Karpas-422 (cell line): ENCODE measurements at regions not wholly inside any gene's neighbourhood (a gene's known extent, or its start where the extent isn't known, plus 50 kb on each side); places are given as distances from the start of the nearest gene placed in this dataset.

ENCODE experiments used
- DNase-seq: peaks from one replicate; pipeline ENCODE4 v3.0.0-alpha.2; 2015
- H2AFZ ChIP-seq: fragments of 200-600 bp; sonication (generic); 2 replicates; pipeline ENCODE4 v1.6.1; 2014; ENCODE audit warnings: antibody characterized with exemption, low read length, mixed read lengths
- H3K27ac ChIP-seq: fragments of 200-600 bp; sonication (generic); 2 replicates; pipeline ENCODE4 v1.5.1; 2014; ENCODE audit warnings: mild to moderate bottlenecking, low read length, moderate library complexity
- H3K27me3 ChIP-seq: fragments of 200-600 bp; sonication (generic); 2 replicates; pipeline ENCODE4 v1.6.1; 2014; ENCODE audit warnings: low read length, mixed read lengths
- H3K36me3 ChIP-seq: fragments of 200-600 bp; sonication (generic); 2 replicates; pipeline ENCODE4 v1.6.1; 2014; ENCODE audit warnings: low read length, mixed read lengths; ENCODE audit not compliant: insufficient read depth
- H3K4me1 ChIP-seq: fragments of 200-600 bp; sonication (generic); 2 replicates; pipeline ENCODE4 v1.6.1; 2014; ENCODE audit warnings: mild to moderate bottlenecking, low read length, mixed read lengths
- H3K4me2 ChIP-seq: fragments of 200-600 bp; sonication (generic); 2 replicates; pipeline ENCODE4 v1.6.1; 2014; ENCODE audit warnings: low read length, low read depth, mild to moderate bottlenecking; ENCODE audit not compliant: poor library complexity, severe bottlenecking
- H3K4me3 ChIP-seq: fragments of 200-600 bp; sonication (generic); 2 replicates; pipeline ENCODE4 v1.5.1; 2014; ENCODE audit warnings: mild to moderate bottlenecking, antibody characterized with exemption, low read length, mixed read lengths
- H3K79me2 ChIP-seq: fragments of 200-600 bp; sonication (generic); 2 replicates; pipeline ENCODE4 v1.6.1; 2014; ENCODE audit warnings: mild to moderate bottlenecking, low read length, mixed read lengths
- H3K9ac ChIP-seq: fragments of 200-600 bp; sonication (generic); 2 replicates; pipeline ENCODE4 v1.6.0; 2014; ENCODE audit warnings: low read length
- H3K9me2 ChIP-seq: fragments of 200-600 bp; sonication (generic), shearing (Covaris generic); replicated peaks from 2 replicates; pipeline ENCODE4 v1.6.0; 2014; ENCODE audit warnings: mild to moderate bottlenecking, low read length, moderate library complexity; ENCODE audit not compliant: insufficient read depth
- H3K9me3 ChIP-seq: fragments of 300-700, 200-600 bp; sonication (generic); 2 replicates; pipeline ENCODE4 v1.6.1; 2014; ENCODE audit warnings: low read length, mixed read lengths
- H4K20me1 ChIP-seq: fragments of 200-600 bp; sonication (generic); 2 replicates; pipeline ENCODE4 v1.6.1; 2014; ENCODE audit warnings: mild to moderate bottlenecking, antibody characterized with exemption, low read length, low read depth; ENCODE audit not compliant: insufficient read depth

GRCh38 chr2:236317938-236318396, 53.8 kb upstream of the ASB18 start:
- H3K9me3 ChIP-seq: no peaks in the 10 kb centered on the region
- H3K9me2 ChIP-seq: no peaks in the 10 kb centered on the region
- H3K9ac ChIP-seq: no peak overlapping the region
- no peaks in the 10 kb centered on the region for H3K4me1 ChIP-seq
- no peak for DNase-seq
- no peak overlapping the region for H3K27ac ChIP-seq
- H3K79me2 ChIP-seq: no peaks in the 10 kb centered on the region
- no peaks in the 10 kb centered on the region for H3K27me3 ChIP-seq
- no peak overlapping the region for H3K4me3 ChIP-seq
- H2AFZ ChIP-seq: no peak overlapping the region
- H3K4me2 ChIP-seq: no peak overlapping the region
- H4K20me1 ChIP-seq: no peaks in the 10 kb centered on the region
- H3K36me3 ChIP-seq: no peaks in the 10 kb centered on the region

DNA sequence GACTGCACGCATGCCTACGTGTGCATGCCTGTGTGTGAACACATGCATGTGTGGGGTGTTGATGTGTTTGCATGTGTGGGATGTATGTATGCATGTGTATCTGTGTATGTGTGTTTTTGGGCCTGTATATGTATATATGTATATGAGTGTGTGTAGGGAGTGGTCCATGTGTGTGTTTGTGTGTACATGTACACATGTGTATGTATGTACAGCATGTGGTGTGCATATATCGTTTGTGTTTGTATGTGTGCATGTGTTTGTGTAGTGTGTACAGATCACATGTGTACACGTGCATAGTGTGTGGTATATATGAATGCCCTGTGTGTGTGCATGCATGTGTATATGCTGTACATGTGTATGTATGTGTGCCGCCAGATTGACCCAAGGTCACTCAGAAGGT, 54.2 kb upstream of the ASB18 start:
- no peaks in the 10 kb centered on the region for H3K79me2 ChIP-seq
- H3K9me2 ChIP-seq: no peaks in the 10 kb centered on the region
- H3K9me3 ChIP-seq: no peaks in the 10 kb centered on the region
- no peak overlapping the region for H3K27ac ChIP-seq
- H3K4me3 ChIP-seq: no peak overlapping the region
- DNase-seq: no peak
- H2AFZ ChIP-seq: no peak overlapping the region
- no peak overlapping the region for H3K4me2 ChIP-seq
- H3K27me3 ChIP-seq: no peaks in the 10 kb centered on the region
- H3K9ac ChIP-seq: no peak overlapping the region
- H3K36me3 ChIP-seq: no peaks in the 10 kb centered on the region
- H3K4me1 ChIP-seq: no peaks in the 10 kb centered on the region
- H4K20me1 ChIP-seq: no peaks in the 10 kb centered on the region

DNA sequence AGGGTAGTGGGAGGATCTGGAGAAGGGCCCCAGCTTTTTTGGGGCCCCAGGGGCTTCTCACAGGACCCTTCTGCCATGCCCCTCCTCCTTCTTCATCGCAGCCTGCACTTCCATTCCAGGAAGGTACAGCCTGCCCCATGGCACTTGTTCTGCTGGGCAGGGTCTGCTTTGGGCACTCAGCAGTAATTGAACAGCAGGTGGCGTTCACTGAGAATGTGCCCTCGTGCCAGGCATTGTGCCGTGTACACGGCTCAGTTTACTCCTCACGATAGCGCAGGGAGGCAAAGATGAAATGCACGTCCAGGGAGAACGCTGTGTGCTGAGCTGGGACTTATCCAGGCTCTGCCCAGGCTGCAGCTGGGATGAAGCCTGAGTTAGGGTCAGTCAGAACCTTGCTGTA, 54.8 kb upstream of the ASB18 start:
- H3K9ac ChIP-seq: no peak overlapping the region
- H3K27me3 ChIP-seq: no peaks in the 10 kb centered on the region
- H3K9me2 ChIP-seq: no peaks in the 10 kb centered on the region
- no peak overlapping the region for H3K4me2 ChIP-seq
- H2AFZ ChIP-seq: no peak overlapping the region
- H3K9me3 ChIP-seq: no peaks in the 10 kb centered on the region
- H3K4me3 ChIP-seq: no peak overlapping the region
- no peaks in the 10 kb centered on the region for H4K20me1 ChIP-seq
- no peaks in the 10 kb centered on the region for H3K36me3 ChIP-seq
- no peak overlapping the region for H3K27ac ChIP-seq
- H3K4me1 ChIP-seq: no peaks in the 10 kb centered on the region
- no peaks in the 10 kb centered on the region for H3K79me2 ChIP-seq
- DNase-seq: peak; percentile 45

GRCh38 chr2:236321415-236321814, 57.2 kb upstream of the ASB18 start:
- Histone ChIP-seq H3K9ac (no peak overlapping the region), H3K4me3 (no peak overlapping the region), H3K9me3 (no peaks in the 10 kb centered on the region), H3K27ac (no peak overlapping the region), H3K4me2 (no peak overlapping the region), H3K9me2 (no peaks in the 10 kb centered on the region), H3K79me2 (no peaks in the 10 kb centered on the region), H3K27me3 (no peaks in the 10 kb centered on the region), H3K36me3 (no peaks in the 10 kb centered on the region), H4K20me1 (no peaks in the 10 kb centered on the region), H2AFZ (no peak overlapping the region), H3K4me1 (no peaks in the 10 kb centered on the region)
- DNase-seq: no peak

DNA sequence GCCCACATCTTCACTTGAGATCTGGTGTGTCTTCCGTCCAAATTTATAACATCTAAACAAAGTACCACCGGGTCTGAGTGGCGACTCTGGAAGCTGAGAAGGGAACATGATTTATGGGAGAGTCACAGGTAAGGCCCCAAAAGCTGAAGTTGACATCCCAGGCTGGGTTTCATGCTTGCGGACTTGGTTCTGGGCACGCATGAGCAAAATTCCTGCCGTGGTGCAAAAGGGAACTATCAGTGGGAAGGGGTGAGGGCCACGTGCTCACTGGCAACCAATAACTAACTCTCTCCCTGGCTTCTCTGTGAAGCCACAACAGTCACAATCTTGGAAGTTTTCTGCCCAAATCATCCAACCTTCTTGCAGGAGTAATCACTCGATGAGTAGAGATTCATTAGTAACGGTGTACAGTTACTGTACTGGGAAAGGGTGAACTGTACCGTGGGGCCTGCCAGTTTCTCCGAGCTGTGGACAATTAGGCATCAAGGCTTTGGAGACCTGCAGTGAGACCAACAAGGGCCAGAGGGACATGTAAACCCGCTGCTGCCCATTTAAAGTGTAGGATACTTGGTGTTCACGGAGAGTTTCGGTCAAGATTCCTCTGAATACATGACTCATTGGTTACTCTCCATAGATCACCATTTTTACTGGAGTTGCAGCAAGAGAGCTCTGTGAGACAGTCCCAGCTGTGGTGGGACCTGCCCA, 69.4 kb upstream of the ASB18 start:
- no peaks in the 10 kb centered on the region for H3K36me3 ChIP-seq

GRCh38 chr2:236334122-236334876, 70.1 kb upstream of the ASB18 start:
- Histone ChIP-seq H2AFZ (no peak overlapping the region), H3K36me3 (no peaks in the 10 kb centered on the region), H3K27ac (no peak overlapping the region), H3K9ac (no peak overlapping the region), H3K4me2 (no peak overlapping the region), H3K4me1 (no peaks in the 10 kb centered on the region), H3K4me3 (no peak overlapping the region), H3K9me3 (no peaks in the 10 kb centered on the region), H4K20me1 (no peaks in the 10 kb centered on the region), H3K9me2 (no peaks in the 10 kb centered on the region), H3K79me2 (no peaks in the 10 kb centered on the region), H3K27me3 (no peaks in the 10 kb centered on the region; the same call in 1 of the 2 replicates)
- DNase-seq: no peak

More for the DNA sequence above, 69.4 kb upstream of the ASB18 start:
- H3K27me3 ChIP-seq: no peaks in the 10 kb centered on the region; the same call in 1 of the 2 replicates
- H3K79me2 ChIP-seq: no peaks in the 10 kb centered on the region
- no peak overlapping the region for H3K4me2 ChIP-seq
- DNase-seq: no peak
- H3K9me2 ChIP-seq: no peaks in the 10 kb centered on the region
- no peaks in the 10 kb centered on the region for H3K9me3 ChIP-seq
- H3K4me3 ChIP-seq: no peak overlapping the region
- H2AFZ ChIP-seq: no peak overlapping the region
- no peaks in the 10 kb centered on the region for H4K20me1 ChIP-seq
- H3K4me1 ChIP-seq: no peaks in the 10 kb centered on the region
- no peak overlapping the region for H3K27ac ChIP-seq
- no peak overlapping the region for H3K9ac ChIP-seq

DNA sequence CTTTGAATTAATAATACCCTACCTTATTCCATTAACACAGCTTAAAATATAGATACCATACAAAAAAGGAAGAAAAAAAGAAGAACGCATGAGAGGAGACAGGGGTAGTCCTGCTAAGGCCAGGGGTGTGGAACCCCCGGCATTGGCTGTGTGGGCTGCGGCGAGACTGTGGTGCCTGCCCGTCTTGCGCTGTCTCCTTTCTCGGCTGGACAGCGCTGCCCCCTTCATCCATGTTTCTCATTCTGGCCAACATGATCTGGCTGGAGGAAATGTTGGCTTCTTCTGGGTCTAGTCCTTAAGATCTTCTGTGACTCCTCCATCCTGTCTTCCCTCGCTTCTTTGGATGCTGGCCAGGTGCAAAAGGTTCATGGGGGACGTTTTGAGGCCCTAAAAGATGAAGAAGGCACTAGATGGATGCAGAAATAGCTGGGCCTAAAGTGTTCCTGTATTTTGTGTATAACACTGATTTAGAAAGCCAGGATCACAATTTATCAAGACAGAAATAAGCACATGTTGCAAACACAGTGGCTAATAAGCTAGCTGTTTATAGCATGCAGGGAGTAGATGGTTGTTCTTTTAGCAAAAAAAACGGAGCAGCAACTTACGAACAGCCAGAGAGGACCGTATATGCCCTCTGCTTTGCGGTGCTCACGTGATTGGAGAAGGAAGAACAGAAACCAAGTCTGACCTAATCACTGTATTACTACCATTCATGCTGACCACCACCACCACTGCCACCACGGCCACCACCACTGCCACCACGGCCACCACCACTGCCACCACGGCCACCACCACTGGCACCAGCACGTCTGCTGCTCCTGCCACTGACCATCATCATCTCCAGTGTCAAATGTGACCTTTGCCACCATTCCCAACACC, 71.7 kb upstream of the ASB18 start:
- no peak for DNase-seq
- Histone ChIP-seq H3K79me2 (no peaks in the 10 kb centered on the region), H3K36me3 (no peaks in the 10 kb centered on the region), H3K9me3 (no peaks in the 10 kb centered on the region), H3K9me2 (no peaks in the 10 kb centered on the region), H4K20me1 (no peaks in the 10 kb centered on the region), H3K4me3 (no peak overlapping the region), H3K4me1 (no peaks in the 10 kb centered on the region), H3K27ac (no peak overlapping the region), H2AFZ (no peak overlapping the region), H3K27me3 (no peaks in the 10 kb centered on the region; the same call in 1 of the 2 replicates), H3K9ac (no peak overlapping the region), H3K4me2 (no peak overlapping the region)
